Lung microvascular endothelial cell (primary cell): ENCODE measurements at regions not wholly inside any gene's neighbourhood (a gene's known extent, or its start where the extent isn't known, plus 50 kb on each side); places are given as distances from the start of the nearest gene placed in this dataset.

Experiments
- DNase-seq, 2 donors: peaks; one replicate each; pipeline versions ENCODE4 v3.0.0 to v3.0.0-alpha.2; 2010; ENCODE audit warnings: low read depth in 2 of 2

DNA sequence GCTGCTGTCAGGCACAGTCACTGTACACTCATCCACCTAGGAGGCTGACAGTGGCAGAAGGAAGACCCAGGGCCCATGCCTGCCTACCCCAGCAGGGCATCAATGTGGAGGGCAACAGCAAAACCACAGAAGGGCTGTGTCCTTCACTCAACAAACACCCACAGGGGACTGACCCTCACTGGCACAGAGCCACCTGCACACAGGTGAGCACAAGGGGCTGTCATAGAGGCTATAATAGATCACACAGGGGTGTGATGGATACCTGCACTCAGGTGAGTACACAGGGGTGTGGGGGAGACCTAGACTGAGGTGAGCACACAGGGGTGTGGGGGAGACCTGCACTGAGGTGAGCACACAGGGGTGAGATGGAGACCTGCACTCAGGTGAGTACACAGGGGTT lies 132.8 kb upstream of the TCERG1L start:
- DNase-seq: no peak

DNA sequence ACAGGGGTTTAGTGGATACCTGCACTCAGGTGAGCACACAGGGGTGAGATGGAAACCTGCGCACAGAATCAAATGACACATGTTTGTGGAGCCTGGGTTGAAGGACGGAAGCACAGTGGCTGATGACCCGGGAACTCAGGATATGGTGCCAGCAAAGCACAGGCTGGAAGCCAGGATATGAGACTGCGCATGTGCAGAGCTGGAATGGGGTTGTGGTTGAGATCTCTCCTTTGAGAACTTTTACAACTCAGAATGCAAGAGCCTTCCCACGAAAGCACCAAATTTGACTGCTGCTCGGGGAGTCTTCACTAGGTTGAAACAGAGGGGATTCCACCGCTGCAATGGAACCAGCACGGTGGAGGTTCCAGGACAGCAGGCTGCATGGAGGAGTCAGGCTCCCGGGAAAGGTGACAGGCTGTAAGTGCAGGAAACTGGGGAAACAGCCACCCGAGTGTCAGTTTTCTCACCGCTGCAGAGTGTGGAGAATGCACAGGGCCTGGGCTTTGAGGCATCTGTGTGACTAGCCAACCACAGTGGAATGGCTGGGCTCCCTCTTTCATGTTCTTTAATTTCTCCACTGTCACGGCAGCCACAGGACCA lies 133.4 kb upstream of the TCERG1L start:
- no peak for DNase-seq

DNA sequence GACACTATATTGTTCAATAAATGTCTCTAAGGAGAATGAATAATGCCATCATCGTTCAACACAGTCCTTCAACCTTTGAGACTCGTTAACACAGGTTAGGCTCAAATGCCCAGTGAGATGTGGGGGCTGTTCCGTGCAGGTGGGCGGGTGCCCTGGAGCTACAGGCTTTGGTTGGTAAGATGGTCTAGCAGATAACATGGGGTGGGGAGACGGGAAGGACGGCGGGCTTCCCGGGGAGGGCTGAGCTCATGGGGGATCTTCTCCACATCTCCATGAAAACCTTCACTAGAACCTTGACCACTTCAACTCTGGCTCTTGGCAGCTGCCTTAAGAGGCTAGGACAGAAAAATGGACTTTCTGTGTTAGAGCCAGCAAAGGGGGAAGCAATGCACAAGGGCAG lies 134.1 kb upstream of the TCERG1L start:
- no peak for DNase-seq

GRCh38 chr10:131446171-131446570 lies 134.7 kb upstream of the TCERG1L start:
- DNase-seq: no peak

DNA sequence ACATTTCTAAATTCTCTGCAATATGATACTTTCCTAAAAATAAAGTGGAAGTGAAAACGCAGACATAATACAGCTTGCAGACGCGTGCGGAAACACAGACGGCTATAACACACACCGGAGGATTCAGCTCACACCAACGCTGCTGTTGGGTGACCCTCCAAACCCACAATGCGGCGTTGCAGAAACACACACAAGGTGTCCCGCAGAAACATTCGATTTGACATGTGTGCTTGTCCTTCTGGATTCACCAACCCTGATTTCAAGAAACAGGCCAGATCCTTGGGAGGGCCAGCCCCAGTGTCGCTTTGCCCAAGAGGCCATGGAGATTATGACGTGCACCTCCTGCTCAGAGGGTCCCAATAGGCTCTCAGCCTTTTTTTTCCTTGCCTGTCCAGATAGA lies 136.7 kb upstream of the TCERG1L start:
- DNase-seq: no peak

- DNase-seq: no peak
Measured at GRCh38 chr10:131448883-131449282, 137.4 kb upstream of the TCERG1L start.

DNA sequence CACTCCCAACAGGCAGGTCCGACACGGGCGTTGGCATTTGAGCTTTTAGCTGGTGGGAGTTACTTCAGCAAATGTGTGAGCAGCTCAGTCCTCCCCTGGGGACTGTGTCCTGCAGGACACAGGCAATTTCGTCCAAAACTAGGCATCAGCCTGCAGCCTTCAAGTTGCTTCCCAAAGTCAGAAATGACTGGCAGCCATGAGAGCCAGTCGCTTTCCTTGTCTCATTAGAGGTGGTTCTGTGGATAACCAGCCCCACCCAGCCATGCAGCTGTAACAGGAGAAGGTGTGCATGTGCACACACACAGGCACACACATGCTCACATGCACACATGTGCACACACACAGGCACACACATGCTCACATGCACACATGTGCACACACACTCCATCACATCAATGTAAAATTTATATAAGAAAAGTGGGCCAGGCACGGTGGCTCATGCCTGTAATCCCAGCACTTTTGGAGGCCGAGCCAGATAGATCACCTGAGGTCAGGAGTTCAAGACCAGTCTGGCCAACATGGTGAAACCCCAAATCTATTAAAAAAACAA lies 138.8 kb upstream of the TCERG1L start:
- DNase-seq: no peak

GRCh38 chr10:131451407-131452015 lies 140.0 kb upstream of the TCERG1L start:
- no peak for DNase-seq

DNA sequence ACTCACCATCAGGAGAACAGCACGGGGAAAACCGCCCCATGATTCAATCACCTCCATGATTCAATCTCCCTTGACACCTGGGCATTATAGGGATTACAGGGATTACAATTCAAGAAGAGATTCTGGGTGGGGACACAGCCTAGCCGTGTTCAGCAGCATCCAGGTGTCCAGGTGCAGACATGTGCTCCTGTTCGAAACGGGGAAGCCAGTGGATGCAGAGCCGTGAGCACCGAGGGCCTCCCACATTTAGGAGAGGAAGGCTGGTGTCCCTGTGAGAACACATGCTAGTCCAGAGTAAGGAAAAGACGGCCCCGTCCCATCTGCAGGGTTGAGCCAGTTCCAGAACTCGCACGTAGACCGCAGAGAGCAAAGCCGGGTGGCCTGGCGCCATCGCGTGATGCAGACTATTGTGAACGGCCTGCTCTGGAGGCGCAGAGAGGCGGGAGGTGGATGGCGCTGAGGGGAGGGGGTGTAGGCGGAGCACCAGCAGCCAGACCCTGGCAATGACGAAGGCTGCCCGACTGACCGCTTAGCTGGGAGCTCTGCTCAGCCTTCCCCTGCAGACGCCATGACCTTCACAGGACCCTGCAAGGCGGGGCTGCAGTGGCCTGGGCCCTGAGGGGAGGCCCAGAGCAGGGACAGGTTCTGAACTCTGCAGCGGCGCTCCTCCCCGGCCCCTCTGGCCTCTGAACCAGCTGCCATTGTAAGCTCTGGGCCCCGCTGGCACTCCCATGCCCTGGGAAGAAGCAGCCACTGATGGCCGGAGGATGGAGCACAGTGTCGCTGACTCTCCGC lies 141.6 kb upstream of the TCERG1L start:
- DNase-seq: no peak

GRCh38 chr10:131453721-131454634 lies 142.5 kb upstream of the TCERG1L start:
- DNase-seq: peak; percentile 16 to 38

GRCh38 chr10:131456411-131456810 lies 144.9 kb upstream of the TCERG1L start:
- no peak for DNase-seq

DNA sequence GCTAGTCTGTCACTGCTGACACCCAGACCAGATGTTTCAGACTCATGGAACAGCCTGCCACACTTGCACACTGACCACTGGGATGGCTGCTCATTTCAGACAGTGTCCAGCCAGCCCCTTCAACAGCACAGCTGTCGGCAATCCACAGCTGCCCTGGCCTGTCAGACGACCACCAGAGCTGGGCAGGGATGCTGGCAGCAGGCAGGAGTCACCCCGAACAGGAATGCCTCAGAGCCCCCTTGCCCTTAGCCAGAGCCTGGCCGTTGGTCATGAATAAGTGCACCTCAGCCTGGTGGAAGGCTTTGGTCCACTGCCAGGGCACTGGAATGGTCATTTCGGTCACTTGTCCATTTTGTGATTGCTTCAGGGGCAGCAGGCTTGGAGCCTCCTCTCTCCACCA lies 149.6 kb upstream of the TCERG1L start:
- no peak for DNase-seq

- DNase-seq: no peak
Measured at GRCh38 chr10:131464789-131465188, 153.3 kb upstream of the TCERG1L start.

- no peak for DNase-seq
Measured at GRCh38 chr10:131469551-131469950, 158.0 kb upstream of the TCERG1L start.

DNA sequence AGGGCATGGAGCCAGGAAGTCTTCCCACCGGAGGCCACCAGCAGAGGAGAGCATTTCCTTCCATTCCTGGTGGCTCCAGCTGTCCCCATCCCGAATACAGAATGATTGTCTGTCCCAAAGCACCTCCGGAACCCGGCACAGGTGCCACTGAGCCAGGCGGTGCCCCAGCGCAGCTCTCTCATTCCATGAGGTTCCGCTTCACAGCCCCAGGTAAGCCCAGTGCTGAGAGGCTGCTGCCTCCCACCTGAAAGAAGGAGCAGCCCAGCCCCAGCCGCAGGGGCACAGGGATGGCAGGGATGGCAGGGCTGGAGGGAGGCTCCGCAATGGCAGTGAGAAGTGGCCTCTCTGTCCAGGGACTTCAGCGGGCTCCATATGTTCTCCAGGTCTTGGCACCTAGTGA lies 162.1 kb upstream of the TCERG1L start:
- no peak for DNase-seq

GRCh38 chr10:131474416-131474815 lies 162.9 kb upstream of the TCERG1L start:
- DNase-seq: no peak

DNA sequence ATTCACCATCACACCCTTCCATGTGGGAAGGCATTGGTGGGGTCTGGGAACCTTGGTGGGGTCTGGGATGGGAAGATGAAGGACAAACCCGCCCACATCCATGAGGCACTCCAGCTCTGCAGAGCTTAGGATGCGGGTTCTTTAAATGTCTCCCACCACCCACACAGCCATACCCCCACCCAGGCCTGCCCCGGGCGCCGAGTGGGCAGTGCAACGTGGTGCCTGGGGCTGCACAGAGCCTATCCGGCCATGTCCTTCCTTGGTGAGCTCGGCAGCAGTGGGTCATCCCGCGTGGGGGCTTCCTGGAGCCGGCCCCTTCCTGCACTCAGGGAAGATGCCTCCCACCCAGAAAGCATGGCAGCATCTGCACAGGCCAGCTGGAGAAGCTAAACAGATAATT lies 163.5 kb upstream of the TCERG1L start:
- no peak for DNase-seq

GRCh38 chr10:131475803-131476202 lies 164.3 kb upstream of the TCERG1L start:
- DNase-seq: no peak

DNA sequence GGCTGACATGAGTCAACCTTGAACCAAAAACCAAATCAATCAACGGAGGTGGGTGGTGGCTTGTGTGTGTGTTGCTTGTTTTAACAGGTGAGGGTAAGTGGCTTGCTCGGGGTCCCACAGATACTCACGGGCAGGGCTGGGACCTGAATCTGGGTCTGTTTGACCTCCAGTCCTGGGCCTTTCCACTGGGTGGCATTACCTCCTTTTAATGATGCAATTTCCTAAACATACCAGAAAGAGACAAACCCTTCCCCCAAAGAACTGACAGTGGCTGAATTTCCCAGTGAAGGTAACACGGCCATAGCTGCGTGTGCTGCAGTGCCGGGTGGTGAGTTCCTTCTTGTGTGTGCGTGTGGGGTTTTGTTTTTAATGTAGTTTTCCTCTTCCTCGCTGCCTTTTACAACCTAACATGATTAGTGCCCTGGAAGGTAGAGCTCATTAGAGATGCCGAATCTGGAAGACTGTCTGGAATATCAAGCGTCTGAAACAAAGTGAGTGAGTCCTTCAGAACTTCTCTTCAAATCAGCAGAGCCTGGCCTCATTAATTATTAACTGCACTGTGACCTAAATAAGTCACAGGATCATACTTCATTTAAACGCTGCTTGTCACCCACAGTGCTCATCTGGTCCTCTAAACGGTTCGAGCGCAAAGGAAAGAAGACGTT lies 166.1 kb upstream of the TCERG1L start:
- no peak for DNase-seq

- DNase-seq: no peak
Measured at GRCh38 chr10:131478377-131478989, 167.0 kb upstream of the TCERG1L start.

GRCh38 chr10:131480066-131480465 lies 168.5 kb upstream of the TCERG1L start:
- no peak for DNase-seq
